22Rv1 (cell line): ENCODE measurements at regions not wholly inside any gene's neighbourhood (a gene's known extent, or its start where the extent isn't known, plus 50 kb on each side); places are given as distances from the start of the nearest gene placed in this dataset.

Source experiments
- H3K27ac ChIP-seq: fragments of 450-650 bp; 2 replicates; pipeline ENCODE4 v1.5.1; 2017
- ZFX ChIP-seq: fragments of 450-650 bp; IDR thresholded peaks from 2 replicates; pipeline ENCODE4 v1.6.1; 2017; ENCODE audit warnings: antibody characterized with exemption, borderline replicate concordance
- TF ChIP-seq, protein P1 (sequence below): fragments of 450-650 bp; IDR thresholded peaks from 2 replicates; pipeline ENCODE4 v1.5.1; 2017; ENCODE audit warnings: mild to moderate bottlenecking

DNA sequence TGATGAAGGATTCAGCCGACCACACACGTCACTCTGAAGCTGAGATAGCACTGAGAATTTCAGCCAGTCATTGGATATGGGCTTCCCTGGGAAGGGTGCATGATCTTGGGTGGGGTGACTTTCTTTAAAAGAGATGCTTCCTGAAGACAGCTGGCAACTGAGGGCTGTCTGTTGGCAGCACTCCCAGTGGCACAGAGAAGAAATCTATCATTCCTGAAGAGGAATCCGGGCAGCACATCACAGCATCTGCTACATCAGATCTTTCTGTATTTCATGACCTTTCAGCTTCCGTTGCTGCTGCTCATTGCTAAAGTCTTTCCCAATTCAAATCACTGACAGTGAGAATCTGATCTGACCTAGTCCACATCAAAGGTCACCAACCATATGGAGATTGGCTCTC is 193.8 kb upstream of the RBPJ start:
- TF ChIP-seq, protein P1, sequence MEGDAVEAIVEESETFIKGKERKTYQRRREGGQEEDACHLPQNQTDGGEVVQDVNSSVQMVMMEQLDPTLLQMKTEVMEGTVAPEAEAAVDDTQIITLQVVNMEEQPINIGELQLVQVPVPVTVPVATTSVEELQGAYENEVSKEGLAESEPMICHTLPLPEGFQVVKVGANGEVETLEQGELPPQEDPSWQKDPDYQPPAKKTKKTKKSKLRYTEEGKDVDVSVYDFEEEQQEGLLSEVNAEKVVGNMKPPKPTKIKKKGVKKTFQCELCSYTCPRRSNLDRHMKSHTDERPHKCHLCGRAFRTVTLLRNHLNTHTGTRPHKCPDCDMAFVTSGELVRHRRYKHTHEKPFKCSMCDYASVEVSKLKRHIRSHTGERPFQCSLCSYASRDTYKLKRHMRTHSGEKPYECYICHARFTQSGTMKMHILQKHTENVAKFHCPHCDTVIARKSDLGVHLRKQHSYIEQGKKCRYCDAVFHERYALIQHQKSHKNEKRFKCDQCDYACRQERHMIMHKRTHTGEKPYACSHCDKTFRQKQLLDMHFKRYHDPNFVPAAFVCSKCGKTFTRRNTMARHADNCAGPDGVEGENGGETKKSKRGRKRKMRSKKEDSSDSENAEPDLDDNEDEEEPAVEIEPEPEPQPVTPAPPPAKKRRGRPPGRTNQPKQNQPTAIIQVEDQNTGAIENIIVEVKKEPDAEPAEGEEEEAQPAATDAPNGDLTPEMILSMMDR, result no peak
- TF ChIP-seq ZFX, result no peak
- no peak overlapping the region for H3K27ac ChIP-seq

DNA sequence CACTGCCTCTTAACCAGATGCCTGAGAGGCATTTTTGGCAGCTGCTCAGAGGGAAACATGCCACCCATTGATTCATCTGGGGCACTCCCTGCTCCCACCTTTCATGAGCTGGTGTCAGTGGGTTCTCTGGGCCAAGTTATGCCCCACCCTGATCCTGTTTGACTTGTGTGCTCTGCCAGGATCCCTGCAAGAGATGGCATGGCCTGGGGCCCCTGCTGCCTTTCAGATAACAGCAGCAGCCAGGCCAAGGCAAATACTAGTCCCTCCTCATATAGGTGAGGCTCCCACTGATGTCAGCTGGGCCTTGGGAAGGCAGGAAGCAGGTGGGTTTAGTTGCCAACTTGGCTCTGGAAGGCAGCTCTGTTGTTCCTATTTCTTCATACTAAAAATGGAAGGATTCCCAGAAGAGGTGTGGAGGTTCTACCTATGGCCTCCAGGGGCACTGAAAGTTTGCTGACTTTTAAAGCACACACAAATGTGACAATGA is 192.9 kb upstream of the RBPJ start:
- TF ChIP-seq, protein P1, result no peak
- TF ChIP-seq ZFX, result no peak

DNA sequence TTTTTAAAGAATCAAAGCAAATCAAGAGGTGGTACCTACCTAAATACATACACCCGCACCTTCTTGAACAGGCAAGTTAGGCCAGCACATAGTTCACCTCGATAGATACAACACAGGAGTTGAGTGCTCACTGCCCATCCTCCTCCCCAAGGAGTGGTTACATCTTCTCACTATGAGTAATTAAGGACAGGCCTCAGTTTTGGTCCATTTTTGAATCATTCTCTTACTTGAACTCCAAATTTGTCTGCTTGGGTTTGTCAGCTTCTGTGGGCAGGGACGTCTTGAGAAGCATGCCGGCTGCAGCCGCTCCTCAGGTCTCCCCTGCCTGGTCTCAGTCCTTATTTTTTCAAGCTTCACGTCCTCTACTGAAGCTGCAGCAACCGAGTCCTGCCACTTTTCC is 190.6 kb upstream of the RBPJ start:
- H3K27ac ChIP-seq, result no peak overlapping the region
- TF ChIP-seq, protein P1, result no peak
- TF ChIP-seq ZFX, result no peak

More for the DNA sequence above, 192.9 kb upstream of the RBPJ start:
- H3K27ac ChIP-seq, result no peak overlapping the region

DNA sequence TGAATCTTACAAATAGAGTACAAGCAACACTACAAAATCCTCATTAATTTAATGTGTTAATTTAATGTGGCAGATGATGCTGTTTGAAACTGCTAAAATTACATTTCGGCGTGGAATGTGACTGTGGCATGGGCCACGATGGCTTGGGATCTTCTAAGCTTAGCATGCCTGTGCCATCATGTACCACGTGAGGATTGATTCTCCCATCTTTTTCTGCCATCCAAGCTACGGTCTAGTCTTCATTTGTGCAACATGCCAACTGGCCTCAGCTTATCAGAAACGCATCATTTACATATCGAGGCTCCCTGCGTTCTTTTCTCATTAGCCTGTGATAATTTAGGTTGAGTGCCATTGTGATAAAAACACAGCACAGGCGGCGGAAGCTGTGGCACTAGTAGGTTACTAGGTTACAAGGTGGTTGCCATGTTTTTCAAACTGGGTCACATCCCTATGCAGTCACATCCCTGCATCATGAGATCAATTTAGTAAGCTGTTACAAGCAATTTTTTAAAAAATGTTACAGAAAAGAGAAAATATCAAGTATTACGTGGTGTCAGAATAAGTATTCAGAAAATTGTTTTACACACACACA is 189.9 kb upstream of the RBPJ start:
- TF ChIP-seq, protein P1, result no peak
- TF ChIP-seq ZFX, result no peak
- no peak overlapping the region for H3K27ac ChIP-seq

DNA sequence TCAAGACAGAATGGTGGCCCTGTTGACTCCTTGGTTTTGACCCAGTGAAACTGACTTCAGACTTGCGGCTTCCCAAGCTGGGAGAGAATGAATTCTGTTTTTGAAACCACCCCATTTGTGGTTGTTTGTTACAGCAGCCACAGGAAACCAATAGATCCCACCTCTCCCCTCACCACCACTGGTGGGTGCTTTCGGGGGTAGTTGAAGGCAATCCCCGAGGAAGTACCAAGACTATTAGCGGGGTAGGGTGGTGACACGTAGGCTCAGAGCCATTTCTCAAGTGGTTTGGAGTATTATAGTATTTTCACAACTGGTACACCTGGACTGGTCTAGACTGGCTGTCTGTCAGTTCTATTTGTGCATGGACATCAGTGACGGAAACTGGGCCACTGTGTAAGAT is 189.1 kb upstream of the RBPJ start:
- TF ChIP-seq ZFX, result no peak
- TF ChIP-seq, protein P1, result no peak
- no peak overlapping the region for H3K27ac ChIP-seq

DNA sequence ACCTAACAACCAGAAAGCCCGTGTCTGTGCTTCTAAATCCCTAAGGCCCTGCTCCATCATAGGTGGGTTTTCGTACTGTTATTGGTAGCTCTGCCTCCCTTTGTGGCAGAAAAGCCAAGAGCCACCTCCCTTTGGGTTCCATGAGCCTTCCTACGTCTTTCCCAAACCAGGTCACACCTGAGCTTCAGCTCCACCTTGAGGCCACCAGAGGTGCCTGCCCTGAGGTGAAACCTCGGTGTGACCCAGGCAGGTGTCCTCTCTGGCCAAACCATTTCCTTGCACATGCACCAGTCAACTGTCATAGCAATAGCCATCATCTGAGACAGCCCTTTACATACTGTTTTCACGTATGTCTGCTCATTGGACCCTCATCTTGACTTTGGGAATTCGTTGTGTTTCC is 188.0 kb upstream of the RBPJ start:
- no peak overlapping the region for H3K27ac ChIP-seq
- TF ChIP-seq, protein P1, result peak; percentile 35
- no peak for TF ChIP-seq ZFX

DNA sequence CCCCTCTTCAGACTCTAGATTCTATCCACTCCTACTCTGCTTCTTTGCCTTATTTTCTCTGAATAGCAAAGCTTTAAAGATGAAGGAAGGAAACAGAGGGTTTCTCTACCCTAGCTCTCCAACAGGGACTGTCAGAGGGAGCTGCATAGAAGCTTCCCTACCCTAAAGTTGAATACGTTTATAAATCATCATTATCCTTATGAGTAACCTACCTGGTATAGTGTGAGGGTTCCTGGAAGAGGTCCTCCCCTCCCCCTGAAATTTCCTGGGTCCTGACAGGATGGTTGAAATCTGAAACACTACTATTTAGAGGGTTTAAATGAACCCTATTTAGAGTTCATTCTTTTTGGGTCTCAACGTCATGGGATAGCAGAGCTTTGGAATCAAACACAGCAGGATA is 187.0 kb upstream of the RBPJ start:
- H3K27ac ChIP-seq, result no peak overlapping the region
- no peak for TF ChIP-seq ZFX
- TF ChIP-seq, protein P1, result no peak
